ENCODE measurements at regions not wholly inside any gene's neighbourhood (a gene's known extent, or its start where the extent isn't known, plus 50 kb on each side); places are given as distances from the start of the nearest gene placed in this dataset.

DNA sequence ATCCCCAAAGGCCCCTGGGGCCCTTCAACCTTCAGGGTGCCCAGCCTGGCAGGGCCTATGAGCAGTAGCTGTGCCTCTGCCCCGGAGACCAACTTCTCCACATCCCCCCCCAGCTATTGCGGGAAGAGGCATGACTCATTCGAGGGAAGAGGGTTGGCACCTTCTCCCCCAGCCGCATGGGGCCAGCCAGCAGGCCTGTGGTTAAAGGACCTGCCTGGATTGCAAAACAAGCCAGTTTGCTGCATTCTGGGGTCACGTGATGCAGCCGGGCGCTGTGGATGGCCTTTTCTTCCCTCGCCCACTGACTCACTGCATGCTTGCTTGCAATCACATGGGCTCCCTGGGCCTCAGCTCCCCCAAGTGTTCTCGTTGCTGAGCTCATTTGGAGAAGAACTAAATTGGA, 182.5 kb downstream of the MAFB start:
- no peak overlapping the region for H3K27ac ChIP-seq (ENCODE audit: low read depth, low read length)
- DNase-seq (ENCODE audit: low read depth, low spot score): peak; percentile 74
- TF ChIP-seq CTCF (IDR thresholded peaks at IDR 0.05; ENCODE audit: low read depth, low read length): no peak
- CTCF ChIA-PET: no interaction called here
- H3K4me3 ChIP-seq (ENCODE audit: low read depth, low read length): no peak overlapping the region
- peaks cover 2% of the 10 kb centered on the region for H3K27me3 ChIP-seq (ENCODE audit: control insufficient read depth, insufficient read depth, low read length)
- H3K9me3 ChIP-seq (ENCODE audit: control insufficient read depth, insufficient read depth, low read length): no peaks in the 10 kb centered on the region
- POLR2A ChIA-PET: interaction anchor here (0.9 kb wide), 1 partner anchor 183 kb away, joined by 5 read pairs; the partner anchor contains the start of gene MAFB

GRCh38 chr20:40503119-40503518, 185.9 kb downstream of the MAFB start:
- POLR2A ChIA-PET: no interaction called here
- no peak overlapping the region for H3K27ac ChIP-seq (ENCODE audit: low read depth, low read length)
- no peaks in the 10 kb centered on the region for H3K27me3 ChIP-seq (ENCODE audit: control insufficient read depth, insufficient read depth, low read length)
- H3K9me3 ChIP-seq (ENCODE audit: control insufficient read depth, insufficient read depth, low read length): no peaks in the 10 kb centered on the region
- no peak for DNase-seq (ENCODE audit: low read depth, low spot score)
- CTCF ChIA-PET: no interaction called here
- no peak for TF ChIP-seq CTCF (IDR thresholded peaks at IDR 0.05; ENCODE audit: low read depth, low read length)
- no peak overlapping the region for H3K4me3 ChIP-seq (ENCODE audit: low read depth, low read length)

GRCh38 chr20:40502576-40502975, 186.5 kb downstream of the MAFB start:
- no peak for TF ChIP-seq CTCF (IDR thresholded peaks at IDR 0.05; ENCODE audit: low read depth, low read length)
- H3K4me3 ChIP-seq (ENCODE audit: low read depth, low read length): no peak overlapping the region
- no peaks in the 10 kb centered on the region for H3K27me3 ChIP-seq (ENCODE audit: control insufficient read depth, insufficient read depth, low read length)
- DNase-seq (ENCODE audit: low read depth, low spot score): no peak
- no peak overlapping the region for H3K27ac ChIP-seq (ENCODE audit: low read depth, low read length)
- ChIA-PET POLR2A (no interaction called here), CTCF (no interaction called here)
- H3K9me3 ChIP-seq (ENCODE audit: control insufficient read depth, insufficient read depth, low read length): no peaks in the 10 kb centered on the region

DNA sequence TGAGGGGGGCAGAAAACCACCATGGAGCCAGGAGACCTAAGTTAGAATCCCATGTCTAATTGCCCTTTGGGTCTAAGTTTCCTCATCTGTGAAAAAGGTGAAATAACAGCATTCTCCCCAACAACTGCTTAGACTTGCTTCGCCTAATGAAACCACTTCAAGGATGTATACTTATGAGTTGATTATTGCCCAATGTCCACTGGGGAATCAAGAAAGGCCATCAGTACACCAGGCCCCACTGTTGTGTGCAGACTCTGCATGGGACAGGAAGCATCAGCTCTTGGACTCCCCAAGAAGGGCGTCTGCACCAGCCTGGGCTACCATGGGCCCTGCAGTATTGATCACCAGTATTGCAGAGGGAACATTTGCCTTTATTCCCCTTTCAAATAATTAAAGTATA, 189.6 kb downstream of the MAFB start:
- Histone ChIP-seq H3K27me3 (ENCODE audit: control insufficient read depth, insufficient read depth, low read length) (no peaks in the 10 kb centered on the region), H3K9me3 (ENCODE audit: control insufficient read depth, insufficient read depth, low read length) (no peaks in the 10 kb centered on the region), H3K4me3 (ENCODE audit: low read depth, low read length) (no peak overlapping the region), H3K27ac (ENCODE audit: low read depth, low read length) (no peak overlapping the region)
- no peak for TF ChIP-seq CTCF (IDR thresholded peaks at IDR 0.05; ENCODE audit: low read depth, low read length)
- no peak for DNase-seq (ENCODE audit: low read depth, low spot score)
- ChIA-PET CTCF (no interaction called here), POLR2A (no interaction called here)

DNA sequence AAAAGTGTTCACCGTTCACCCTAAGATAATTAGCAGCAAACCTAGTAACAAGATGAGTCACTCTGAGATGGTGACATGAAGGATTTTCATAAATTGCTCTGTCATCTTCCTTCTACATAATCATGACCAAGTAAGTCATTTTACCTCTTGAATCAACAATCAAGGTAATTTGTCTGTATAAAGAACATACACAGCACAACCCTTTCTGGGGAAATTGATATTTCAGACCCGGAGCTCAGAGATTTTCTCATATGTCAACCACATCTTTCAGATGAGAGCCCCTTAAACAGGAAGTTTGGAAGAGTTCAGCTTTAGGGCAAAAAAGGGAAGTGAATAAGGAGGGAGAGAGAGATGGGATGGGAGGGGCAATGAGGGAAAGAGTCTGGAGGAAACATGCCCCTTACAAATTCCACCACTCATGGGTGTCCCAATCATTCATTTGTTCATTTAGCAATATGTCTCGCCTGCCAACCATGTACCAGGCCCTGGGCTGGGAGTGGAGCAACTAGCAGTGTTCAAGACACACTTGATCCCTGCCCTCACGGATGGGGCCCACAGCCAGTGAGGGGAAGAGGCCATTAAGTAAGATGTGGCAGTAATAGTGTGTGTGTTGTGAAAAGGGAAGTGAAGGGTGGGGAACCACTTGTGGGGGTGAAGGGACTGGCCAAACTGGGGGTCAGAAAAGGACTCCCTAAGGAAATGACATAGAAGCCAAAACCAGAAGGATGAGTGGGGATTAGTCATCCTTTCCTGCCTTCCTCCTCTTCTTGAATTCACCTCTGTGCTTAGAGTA, 190.9 kb downstream of the MAFB start:
- POLR2A ChIA-PET: no interaction called here
- H3K27ac ChIP-seq (ENCODE audit: low read depth, low read length): no peak overlapping the region
- no peak overlapping the region for H3K4me3 ChIP-seq (ENCODE audit: low read depth, low read length)
- no peaks in the 10 kb centered on the region for H3K27me3 ChIP-seq (ENCODE audit: control insufficient read depth, insufficient read depth, low read length)
- DNase-seq (ENCODE audit: low read depth, low spot score): no peak
- TF ChIP-seq CTCF (IDR thresholded peaks at IDR 0.05; ENCODE audit: low read depth, low read length): no peak
- CTCF ChIA-PET: no interaction called here
- H3K9me3 ChIP-seq (ENCODE audit: control insufficient read depth, insufficient read depth, low read length): no peaks in the 10 kb centered on the region

Data from AG04450 (cell line).